ENCODE measurements at regions not wholly inside any gene's neighbourhood (a gene's known extent, or its start where the extent isn't known, plus 50 kb on each side); places are given as distances from the start of the nearest gene placed in this dataset.

GRCh38 chrX:30992381-30992904 lies 79.4 kb downstream of the FTHL17 start:
- no peak for TF ChIP-seq CTCF (IDR thresholded peaks at IDR 0.05)
- no peak for TF ChIP-seq POLR2A (IDR thresholded peaks at IDR 0.05)
